Glutamatergic neuron (in vitro differentiated cells): ENCODE measurements at regions not wholly inside any gene's neighbourhood (a gene's known extent, or its start where the extent isn't known, plus 50 kb on each side); places are given as distances from the start of the nearest gene placed in this dataset.

Experiments
- DNase-seq: peaks from one replicate; pipeline ENCODE4 v3.0.0; 2022
- H3K27ac Mint-ChIP-seq: one replicate; pipeline ENCODE4 v1.8.0; 2020; ENCODE audit warnings: mild to moderate bottlenecking, mixed read lengths, inconsistent platforms; ENCODE audit not compliant: unreplicated experiment
- H3K27me3 Mint-ChIP-seq: one replicate; pipeline ENCODE4 v1.8.0; 2020; ENCODE audit warnings: mild to moderate bottlenecking, moderate library complexity, mixed read lengths, inconsistent platforms; ENCODE audit not compliant: unreplicated experiment
- H3K36me3 Mint-ChIP-seq: one replicate; pipeline ENCODE4 v1.8.0; 2020; ENCODE audit warnings: mild to moderate bottlenecking, mixed read lengths, inconsistent platforms; ENCODE audit not compliant: unreplicated experiment
- H3K4me1 Mint-ChIP-seq: one replicate; pipeline ENCODE4 v1.8.0; 2020; ENCODE audit warnings: mild to moderate bottlenecking, low read depth, mixed read lengths, inconsistent platforms; ENCODE audit not compliant: unreplicated experiment
- H3K4me3 Mint-ChIP-seq: one replicate; pipeline ENCODE4 v1.8.0; 2020; ENCODE audit warnings: mild to moderate bottlenecking, mixed read lengths, inconsistent platforms; ENCODE audit not compliant: unreplicated experiment
- H3K9me3 Mint-ChIP-seq: one replicate; pipeline ENCODE4 v1.8.0; 2020; ENCODE audit warnings: mild to moderate bottlenecking, moderate library complexity, mixed read lengths, inconsistent platforms; ENCODE audit not compliant: unreplicated experiment
- TF ChIP-seq, protein P1 (sequence below): fragments of 200-600 bp; sonication (generic); IDR thresholded peaks from one replicate; pipeline ENCODE4 v1.5.0; 2021; ENCODE audit not compliant: partially characterized antibody, unreplicated experiment

DNA sequence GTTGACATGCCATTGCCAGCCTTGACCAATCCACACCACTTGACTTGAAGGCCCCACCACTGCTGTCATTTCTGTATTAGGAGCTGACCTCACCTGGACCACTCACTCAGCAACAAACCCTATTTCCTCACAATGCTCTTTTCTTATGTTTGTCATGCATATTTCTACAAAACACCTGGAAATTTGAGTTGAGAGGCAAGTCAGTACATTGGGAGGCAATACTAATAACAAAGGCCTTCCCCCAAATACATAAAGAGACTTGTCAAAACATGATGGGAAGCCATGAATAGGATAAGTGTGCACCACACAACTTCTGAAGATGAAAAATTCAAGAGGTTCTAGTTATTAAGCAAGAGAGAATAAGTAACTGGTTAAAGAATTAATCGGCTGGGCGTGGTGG lies 77.9 kb upstream of the POU2AF2 start:
- Mint-ChIP-seq H3K27me3 (no peaks in the 10 kb centered on the region), H3K36me3 (no peaks in the 10 kb centered on the region), H3K27ac (no peak overlapping the region), H3K4me1 (no peaks in the 10 kb centered on the region), H3K9me3 (no peaks in the 10 kb centered on the region), H3K4me3 (no peak overlapping the region)
- TF ChIP-seq, protein P1, sequence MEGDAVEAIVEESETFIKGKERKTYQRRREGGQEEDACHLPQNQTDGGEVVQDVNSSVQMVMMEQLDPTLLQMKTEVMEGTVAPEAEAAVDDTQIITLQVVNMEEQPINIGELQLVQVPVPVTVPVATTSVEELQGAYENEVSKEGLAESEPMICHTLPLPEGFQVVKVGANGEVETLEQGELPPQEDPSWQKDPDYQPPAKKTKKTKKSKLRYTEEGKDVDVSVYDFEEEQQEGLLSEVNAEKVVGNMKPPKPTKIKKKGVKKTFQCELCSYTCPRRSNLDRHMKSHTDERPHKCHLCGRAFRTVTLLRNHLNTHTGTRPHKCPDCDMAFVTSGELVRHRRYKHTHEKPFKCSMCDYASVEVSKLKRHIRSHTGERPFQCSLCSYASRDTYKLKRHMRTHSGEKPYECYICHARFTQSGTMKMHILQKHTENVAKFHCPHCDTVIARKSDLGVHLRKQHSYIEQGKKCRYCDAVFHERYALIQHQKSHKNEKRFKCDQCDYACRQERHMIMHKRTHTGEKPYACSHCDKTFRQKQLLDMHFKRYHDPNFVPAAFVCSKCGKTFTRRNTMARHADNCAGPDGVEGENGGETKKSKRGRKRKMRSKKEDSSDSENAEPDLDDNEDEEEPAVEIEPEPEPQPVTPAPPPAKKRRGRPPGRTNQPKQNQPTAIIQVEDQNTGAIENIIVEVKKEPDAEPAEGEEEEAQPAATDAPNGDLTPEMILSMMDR: no peak
- no peak for DNase-seq

DNA sequence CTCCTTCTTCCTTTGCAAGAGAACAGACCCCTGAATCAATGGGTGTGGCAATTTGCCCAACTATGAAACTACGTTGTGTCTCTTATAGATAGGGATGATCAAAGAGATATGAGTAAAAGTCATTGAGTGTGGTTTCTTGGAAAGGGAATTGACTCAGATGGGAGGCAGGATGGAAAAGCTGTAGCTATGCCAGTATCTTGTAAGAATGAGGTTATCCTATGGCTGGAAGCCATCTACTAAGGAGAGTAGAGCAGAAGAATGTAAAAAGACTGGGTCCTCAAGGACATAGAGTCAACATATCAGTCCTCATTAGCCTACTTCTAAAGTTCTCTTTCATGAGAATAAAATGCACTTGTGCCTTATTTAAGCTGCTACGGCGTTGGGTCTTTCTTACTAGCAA lies 78.9 kb upstream of the POU2AF2 start:
- Mint-ChIP-seq H3K9me3 (no peaks in the 10 kb centered on the region), H3K27me3 (no peaks in the 10 kb centered on the region), H3K4me3 (no peak overlapping the region), H3K27ac (no peak overlapping the region), H3K36me3 (no peaks in the 10 kb centered on the region), H3K4me1 (no peaks in the 10 kb centered on the region)
- no peak for DNase-seq
- TF ChIP-seq, protein P1: no peak

DNA sequence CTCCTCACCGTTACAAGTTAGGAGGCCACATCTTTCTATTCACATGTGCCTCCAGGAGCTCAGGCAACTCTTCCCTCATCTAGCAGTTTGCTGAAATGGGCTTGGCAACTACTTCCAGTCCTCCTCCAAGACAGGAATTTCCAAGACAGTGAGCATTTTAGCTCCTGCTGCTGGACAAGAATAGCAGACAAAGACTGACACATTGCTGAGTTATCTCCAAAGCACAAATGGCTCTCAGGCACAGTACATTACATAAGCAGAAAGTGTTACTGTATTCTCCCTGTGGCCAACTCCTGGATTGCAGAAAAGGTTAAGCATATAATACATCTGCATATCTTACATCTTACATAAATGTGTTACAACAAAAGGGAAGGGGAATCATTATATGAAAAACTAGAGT lies 83.2 kb upstream of the POU2AF2 start:
- Mint-ChIP-seq H3K27ac (no peak overlapping the region), H3K9me3 (no peaks in the 10 kb centered on the region), H3K27me3 (no peaks in the 10 kb centered on the region), H3K4me3 (no peak overlapping the region), H3K4me1 (no peaks in the 10 kb centered on the region), H3K36me3 (no peaks in the 10 kb centered on the region)
- DNase-seq: no peak
- TF ChIP-seq, protein P1: no peak

DNA sequence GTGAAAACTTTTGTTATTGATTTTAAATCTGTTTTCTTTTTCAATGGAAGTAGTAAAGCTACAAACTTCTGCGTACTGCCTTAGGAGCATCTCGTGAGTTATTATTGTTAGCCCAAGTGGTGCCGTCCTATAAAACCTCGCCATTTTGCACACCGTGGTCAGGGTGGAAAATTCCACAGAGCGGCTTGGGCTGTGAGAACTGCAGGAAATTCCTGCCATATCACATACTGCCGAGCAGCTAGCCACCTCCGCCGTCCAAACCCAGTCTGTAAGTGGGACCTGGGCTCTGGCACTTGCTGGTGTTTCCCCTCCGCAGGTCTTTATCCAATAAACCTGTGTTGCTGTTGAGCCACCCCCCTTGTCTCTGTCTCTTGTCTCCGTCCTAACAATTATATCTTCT lies 88.0 kb upstream of the POU2AF2 start:
- DNase-seq: no peak
- no peak overlapping the region for H3K27ac Mint-ChIP-seq
- no peak overlapping the region for H3K4me3 Mint-ChIP-seq
- TF ChIP-seq, protein P1: no peak
- no peaks in the 10 kb centered on the region for H3K4me1 Mint-ChIP-seq
- H3K36me3 Mint-ChIP-seq: no peaks in the 10 kb centered on the region
- H3K27me3 Mint-ChIP-seq: no peaks in the 10 kb centered on the region
- no peaks in the 10 kb centered on the region for H3K9me3 Mint-ChIP-seq

DNA sequence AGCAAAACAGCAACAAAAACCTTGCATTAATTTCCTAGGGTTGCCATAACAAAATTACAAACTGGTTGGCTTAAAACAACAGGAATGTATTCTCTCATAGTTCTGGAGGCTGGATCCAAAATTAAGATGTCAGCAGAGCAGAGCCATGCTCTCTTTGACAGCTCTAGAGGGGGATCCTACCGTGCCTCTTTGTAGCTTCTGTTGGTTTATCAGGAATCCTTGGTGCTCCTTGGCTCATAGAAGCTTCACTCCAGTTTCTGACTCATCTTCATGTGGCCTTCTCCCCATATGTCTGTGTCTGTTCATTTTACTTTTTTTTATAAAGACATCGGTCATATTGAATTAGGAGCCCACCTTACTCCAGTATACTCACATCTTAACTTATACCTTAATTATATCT lies 90.5 kb upstream of the POU2AF2 start:
- H3K27ac Mint-ChIP-seq: no peak overlapping the region
- H3K9me3 Mint-ChIP-seq: no peaks in the 10 kb centered on the region
- no peak overlapping the region for H3K4me3 Mint-ChIP-seq
- H3K4me1 Mint-ChIP-seq: no peaks in the 10 kb centered on the region
- H3K27me3 Mint-ChIP-seq: peaks cover 2% of the 10 kb centered on the region
- DNase-seq: no peak
- no peaks in the 10 kb centered on the region for H3K36me3 Mint-ChIP-seq
- TF ChIP-seq, protein P1: no peak
